GM18505 (cell line): ENCODE measurements at regions not wholly inside any gene's neighbourhood (a gene's known extent, or its start where the extent isn't known, plus 50 kb on each side); places are given as distances from the start of the nearest gene placed in this dataset.

Experiments
- ATAC-seq: cut with Tn5 transposase; IDR thresholded peaks from one replicate; pipeline ENCODE4 v1.9.1; 2021; ENCODE audit not compliant: unreplicated experiment
- POLR2A ChIP-seq: IDR thresholded peaks from 4 replicates; pipeline ENCODE4 v1.6.1; 2011; ENCODE audit warnings: borderline replicate concordance; ENCODE audit not compliant: insufficient read depth, insufficient read length; ENCODE audit errors: extremely low read depth

DNA sequence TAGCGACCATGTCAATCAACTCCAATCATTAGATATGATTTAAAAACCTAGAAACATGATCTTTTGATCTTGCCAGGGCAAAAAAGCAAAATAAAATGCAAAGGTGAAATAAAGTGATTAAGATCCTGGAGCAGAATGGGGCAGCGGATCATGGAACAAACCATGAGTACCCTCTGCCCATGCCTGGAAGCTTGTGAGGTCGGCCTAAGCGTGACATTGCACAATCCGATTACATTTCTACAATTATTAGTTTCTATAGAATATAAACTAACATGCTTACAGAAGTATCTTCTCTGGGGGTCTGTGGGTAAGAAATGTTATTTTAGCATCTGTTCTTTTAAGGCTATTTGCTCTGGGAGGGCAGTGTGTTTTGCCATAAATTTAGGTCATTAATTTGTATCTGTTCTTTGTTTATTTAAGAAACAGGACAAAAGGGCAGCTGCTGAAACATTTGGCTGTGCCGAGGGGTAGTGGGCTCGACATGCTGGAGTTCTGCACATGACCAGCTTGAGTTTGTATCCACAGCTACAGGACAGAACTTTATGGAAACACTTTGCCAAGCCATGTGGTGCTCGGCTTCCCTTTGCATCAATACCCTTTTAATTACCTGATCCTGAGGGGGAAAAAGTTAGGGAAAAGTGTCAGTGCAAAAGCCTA, 55.9 kb downstream of the ZBTB18 start:
- TF ChIP-seq POLR2A: no peak
- no peak for ATAC-seq

DNA sequence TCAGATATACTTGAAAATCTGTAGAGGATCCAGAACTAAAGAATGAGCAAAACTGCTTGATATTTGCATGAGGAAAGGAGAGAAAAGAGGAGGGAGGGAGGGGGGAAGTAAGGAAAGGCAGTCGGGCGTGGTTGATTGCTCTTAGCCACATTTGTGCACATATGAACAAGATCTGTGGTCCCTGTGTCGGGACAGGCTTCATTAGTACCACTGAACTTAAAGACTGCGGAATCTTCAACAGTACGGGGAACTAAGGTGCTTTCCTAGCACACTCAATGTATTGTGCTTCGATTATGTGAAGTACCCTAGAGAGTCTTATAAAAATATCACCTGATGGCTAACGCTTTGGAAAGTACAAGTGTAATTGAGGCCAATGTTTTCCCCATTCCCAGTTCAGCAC, 59.9 kb downstream of the ZBTB18 start:
- TF ChIP-seq POLR2A: no peak
- ATAC-seq: no peak

- no peak for ATAC-seq
- TF ChIP-seq POLR2A: no peak
Measured at GRCh38 chr1:244112041-244112440, 61.0 kb downstream of the ZBTB18 start.

DNA sequence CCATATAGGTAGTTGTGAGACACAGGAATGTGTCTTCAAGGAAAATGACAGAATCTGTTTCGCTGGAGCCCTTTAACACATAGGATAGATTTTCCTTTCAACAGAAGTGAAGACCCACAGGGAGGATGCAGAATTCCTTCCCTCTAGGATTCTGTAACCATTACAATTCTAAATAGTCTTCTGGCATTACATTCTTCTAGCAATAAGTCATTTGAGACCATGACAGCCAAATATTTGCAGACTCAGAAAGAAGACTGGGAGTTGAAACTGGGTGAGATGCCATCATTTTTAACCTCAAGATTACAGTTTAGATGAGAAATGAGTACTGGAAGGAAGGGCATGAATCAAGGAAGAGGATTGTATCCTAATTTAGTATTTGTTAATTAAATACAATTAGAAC, 61.6 kb downstream of the ZBTB18 start:
- no peak for TF ChIP-seq POLR2A
- no peak for ATAC-seq

DNA sequence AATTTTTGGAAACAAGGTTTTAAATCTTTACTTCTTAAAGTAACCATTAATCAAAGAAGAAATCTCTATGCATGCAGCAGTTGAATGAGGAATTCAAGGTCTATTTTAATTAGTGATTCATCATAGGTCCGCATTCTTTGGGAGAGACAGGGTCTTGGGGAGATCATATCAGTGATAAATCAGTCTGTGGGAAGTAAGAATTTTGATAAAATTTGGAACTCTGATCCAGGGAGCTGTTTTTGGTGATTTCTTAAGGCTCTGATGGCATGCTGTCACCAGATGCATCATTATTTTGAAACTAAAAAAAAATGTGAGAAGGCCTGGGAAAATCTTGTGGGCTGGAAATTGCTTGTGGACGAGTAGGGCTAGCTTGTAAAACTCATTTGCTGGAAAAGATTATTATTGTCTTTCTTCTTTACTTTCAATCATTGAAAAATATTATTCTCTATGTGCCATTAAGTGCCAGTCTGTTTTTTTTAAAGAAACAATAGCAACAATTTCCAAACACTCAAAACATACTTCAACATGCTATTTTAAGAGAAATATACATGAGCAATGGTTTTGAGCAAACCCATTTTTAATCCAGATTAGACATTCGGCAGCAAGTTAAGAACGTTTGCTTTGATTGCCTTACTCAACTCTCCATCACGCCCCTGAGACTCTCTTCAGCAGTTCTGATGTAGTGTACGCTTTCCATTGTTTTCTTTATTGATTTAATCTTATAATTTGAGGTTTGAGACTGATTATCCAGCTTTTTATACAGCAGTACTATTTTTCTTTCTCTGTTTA, 62.6 kb downstream of the ZBTB18 start:
- no peak for ATAC-seq
- no peak for TF ChIP-seq POLR2A

GRCh38 chr1:244114892-244115291, 63.8 kb downstream of the ZBTB18 start:
- TF ChIP-seq POLR2A: no peak
- no peak for ATAC-seq

- no peak for ATAC-seq
- no peak for TF ChIP-seq POLR2A
Measured at GRCh38 chr1:244116946-244117345, 65.9 kb downstream of the ZBTB18 start.

GRCh38 chr1:244118109-244118761, 67.2 kb downstream of the ZBTB18 start:
- TF ChIP-seq POLR2A: no peak
- ATAC-seq: no peak

- ATAC-seq: no peak
- TF ChIP-seq POLR2A: no peak
Measured at GRCh38 chr1:244128591-244129383, 77.7 kb downstream of the ZBTB18 start.

GRCh38 chr1:244137276-244137675, 86.2 kb downstream of the ZBTB18 start:
- no peak for TF ChIP-seq POLR2A

DNA sequence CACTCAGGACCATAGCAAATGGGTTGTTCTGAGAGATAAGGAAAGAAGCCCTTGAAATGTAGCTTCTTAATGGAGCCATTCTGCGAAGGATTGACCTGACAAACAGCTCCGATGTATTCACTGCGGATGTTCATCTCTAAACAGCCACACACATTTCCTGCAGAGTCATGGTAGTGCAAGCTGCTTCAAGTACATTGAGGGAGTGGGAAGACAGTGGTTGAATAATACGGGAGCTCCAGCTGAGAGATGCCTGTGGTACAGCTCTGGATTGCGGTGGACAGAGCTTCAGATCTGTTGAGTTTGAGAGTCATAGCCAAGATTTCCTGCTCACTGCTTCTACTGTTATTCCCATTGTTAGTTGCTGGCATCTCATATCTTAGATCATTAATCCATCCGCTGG, 86.6 kb downstream of the ZBTB18 start:
- ATAC-seq: no peak
- no peak for TF ChIP-seq POLR2A

More at GRCh38 chr1:244137276-244137675, 86.2 kb downstream of the ZBTB18 start:
- no peak for ATAC-seq

DNA sequence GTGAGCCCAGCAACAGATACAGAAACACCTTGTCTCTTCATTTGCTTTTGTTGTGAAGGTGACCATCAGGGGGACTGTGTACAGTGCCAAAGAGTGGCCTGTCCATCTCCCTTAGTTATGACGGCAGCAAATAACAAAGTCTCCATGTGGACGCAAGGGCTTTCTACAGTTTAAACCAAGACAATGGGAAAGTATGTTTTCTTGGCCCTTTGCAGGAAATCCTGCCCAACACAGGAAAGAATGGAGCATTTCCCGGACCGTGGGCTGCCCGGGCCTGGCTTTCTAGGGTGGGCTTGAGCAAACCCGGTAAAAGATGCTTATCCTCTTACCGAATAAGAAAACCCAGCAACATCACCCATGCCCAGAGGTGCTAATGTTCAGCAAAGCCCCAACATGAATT, 87.3 kb downstream of the ZBTB18 start:
- no peak for ATAC-seq
- no peak for TF ChIP-seq POLR2A

DNA sequence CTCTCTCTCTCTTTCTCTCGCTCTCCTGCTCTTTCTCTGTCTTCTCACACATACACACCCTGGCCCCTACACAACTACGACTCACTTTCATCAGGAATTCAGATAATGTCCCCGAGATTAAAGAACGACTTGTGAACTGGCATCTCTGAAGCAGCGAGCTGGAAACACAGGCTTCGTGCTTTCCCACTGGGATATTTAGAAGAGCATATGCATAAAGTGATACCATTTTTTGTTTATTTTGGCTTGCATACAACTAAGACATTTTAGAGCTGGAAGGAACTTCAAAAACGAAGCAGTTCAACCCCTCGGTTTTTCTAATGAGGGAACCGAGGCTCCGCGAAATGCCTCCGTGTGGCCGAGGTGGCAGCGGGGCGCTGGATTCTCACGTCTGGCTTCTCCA, 88.6 kb downstream of the ZBTB18 start:
- no peak for TF ChIP-seq POLR2A

More for the DNA sequence above, 88.6 kb downstream of the ZBTB18 start:
- ATAC-seq: no peak
